HG03378 (cell line): ENCODE measurements at regions not wholly inside any gene's neighbourhood (a gene's known extent, or its start where the extent isn't known, plus 50 kb on each side); places are given as distances from the start of the nearest gene placed in this dataset.

ENCODE experiments used
- ATAC-seq: cut with Tn5 transposase; IDR thresholded peaks from one replicate; pipeline ENCODE4 v1.9.1; 2021; ENCODE audit warnings: mild to moderate bottlenecking, moderate library complexity; ENCODE audit not compliant: unreplicated experiment

DNA sequence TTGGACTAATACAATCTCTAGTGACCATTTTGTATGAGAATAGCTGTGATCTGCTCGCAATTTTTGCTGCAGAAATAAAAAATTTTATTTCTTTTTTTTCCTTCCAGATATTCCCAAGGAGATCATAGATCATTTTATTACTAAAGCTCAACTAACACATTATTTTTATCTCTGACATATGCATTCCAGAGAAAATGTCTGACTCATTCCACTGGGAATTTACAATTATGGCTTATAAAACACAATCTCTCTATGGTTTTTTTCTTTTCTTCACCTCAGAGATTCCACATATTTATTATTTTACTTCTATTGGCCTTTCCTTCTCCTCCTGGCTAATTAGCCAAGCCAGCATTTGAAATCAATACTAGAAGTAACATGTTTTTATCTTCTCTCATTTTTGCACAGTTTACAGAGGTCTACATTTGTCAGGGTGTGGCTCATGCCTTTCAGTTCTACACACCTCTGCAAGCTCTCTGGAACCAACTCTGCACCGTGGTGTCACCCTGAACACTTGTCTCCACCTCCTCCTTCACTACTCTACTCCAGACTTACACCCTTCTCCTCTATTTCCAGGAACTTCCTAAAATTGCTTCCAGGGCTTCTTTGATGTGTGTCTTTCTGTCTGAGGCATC is 59.8 kb upstream of the GPM6A start:
- ATAC-seq = no peak

- no peak for ATAC-seq
These were observed 61.6 kb upstream of the GPM6A start for GRCh38 chr4:175873707-175874106.

GRCh38 chr4:175874306-175874705 is 62.2 kb upstream of the GPM6A start:
- no peak for ATAC-seq

DNA sequence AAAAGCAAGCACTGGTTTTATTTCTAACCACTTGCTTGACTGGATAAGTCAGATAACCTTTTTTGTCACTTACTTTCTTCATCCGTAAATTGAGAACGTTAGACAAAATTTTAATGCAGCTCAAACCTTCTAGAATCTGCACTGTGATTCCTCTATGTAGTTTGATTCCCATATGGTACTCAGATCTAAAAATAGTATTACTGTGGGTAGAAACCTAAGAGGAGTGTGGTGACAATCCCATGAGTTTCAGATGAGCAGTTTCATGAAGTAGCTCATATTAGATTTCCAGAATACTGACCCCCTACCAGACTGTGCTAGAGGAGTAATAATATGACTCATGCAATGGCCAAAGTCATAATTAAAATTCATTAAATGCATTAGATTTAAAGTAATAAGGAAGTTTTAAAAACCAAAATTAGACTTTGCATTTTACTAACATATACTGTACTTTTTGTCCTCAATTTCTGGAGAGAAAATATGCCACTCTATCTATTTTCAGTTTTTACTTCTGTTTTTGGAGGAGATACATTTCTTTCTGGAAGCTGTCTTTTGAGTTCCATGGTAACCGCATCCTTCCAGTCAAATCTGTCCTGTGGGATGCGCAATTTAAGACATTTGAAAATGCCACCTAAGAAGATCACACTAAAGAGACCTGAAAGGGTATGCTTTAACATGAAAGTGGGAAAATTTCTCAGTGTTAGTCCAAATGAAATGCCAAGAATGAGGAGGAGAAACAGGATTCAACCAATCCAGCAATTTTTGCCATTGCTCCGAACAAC is 64.1 kb upstream of the GPM6A start:
- ATAC-seq = no peak

DNA sequence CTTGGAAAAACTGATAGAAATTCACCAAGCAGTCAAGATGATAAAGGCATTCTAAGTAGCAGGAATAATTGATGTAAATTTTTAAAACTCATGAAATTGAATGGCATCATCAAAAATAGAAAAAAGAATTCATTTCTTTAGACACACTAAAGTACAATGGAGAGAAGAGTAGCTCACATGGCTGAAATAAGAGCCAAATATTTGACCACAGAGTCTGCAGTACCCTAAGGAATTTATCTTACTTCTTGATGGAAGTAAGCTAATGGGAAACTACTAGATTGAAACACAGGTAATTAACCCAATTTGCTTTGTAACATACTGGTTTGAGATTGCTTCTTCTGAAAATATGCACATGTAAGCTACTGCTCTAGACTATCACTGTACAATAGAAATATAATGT is 70.8 kb upstream of the GPM6A start:
- ATAC-seq = no peak

DNA sequence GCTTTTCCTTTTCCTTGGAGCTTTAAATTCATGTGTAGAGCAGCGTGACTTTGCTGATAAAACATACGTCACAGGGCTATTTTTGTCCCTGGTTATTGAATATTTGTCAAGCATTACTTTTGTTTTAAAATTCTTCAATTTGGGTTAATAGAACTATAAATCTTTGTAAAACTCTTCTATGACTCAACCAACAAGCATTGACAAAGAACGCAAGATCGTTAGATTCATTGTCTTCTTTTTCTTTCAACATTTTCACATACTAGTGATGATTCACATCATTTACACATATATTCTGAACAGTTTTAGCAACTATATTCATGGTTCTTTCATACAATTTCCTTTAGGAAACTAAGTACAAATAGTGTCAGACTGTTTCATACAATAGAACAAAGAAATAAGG is 72.0 kb upstream of the GPM6A start:
- ATAC-seq = no peak

GRCh38 chr4:175891231-175891630 is 79.2 kb upstream of the GPM6A start:
- no peak for ATAC-seq

GRCh38 chr4:175891851-175892250 is 79.8 kb upstream of the GPM6A start:
- no peak for ATAC-seq

GRCh38 chr4:175905925-175906324 is 93.9 kb upstream of the GPM6A start:
- no peak for ATAC-seq

DNA sequence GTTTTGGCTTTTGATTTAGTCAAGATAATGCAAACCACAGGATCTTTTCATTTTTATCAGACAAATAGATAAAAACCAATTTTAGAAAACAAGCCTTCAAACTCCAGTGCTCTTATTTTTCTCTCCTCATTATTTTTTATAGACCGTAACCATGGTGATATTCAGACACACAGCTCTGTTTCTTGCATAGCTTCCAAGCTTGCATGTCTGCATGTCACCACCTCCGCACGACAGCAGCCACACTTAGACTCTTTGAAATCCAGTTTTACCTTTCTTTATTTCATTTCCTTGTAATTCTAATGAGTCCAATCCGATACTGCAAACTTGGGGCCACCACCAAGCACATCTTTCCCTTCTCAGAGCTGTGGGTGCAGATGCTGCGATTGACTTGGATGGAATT is 94.3 kb upstream of the GPM6A start:
- ATAC-seq = no peak

DNA sequence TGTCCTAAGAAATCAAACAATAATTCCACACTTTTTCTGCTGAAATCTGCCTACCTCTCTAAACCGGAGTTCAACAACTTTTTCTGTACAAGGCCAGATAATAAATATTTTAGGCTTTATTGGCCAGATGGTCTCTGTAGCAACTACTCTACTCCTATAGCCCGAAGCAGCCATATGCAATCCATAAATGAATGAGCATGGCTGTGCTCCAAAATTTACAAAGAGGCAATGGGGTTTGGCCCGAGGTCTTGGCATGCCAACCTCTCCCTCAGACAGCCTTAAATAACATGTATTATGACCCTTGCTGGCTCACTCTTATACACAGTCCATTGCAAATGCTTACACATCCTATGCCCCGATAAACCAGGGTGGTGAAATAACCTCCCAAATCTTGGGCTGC is 98.6 kb upstream of the GPM6A start:
- no peak for ATAC-seq

DNA sequence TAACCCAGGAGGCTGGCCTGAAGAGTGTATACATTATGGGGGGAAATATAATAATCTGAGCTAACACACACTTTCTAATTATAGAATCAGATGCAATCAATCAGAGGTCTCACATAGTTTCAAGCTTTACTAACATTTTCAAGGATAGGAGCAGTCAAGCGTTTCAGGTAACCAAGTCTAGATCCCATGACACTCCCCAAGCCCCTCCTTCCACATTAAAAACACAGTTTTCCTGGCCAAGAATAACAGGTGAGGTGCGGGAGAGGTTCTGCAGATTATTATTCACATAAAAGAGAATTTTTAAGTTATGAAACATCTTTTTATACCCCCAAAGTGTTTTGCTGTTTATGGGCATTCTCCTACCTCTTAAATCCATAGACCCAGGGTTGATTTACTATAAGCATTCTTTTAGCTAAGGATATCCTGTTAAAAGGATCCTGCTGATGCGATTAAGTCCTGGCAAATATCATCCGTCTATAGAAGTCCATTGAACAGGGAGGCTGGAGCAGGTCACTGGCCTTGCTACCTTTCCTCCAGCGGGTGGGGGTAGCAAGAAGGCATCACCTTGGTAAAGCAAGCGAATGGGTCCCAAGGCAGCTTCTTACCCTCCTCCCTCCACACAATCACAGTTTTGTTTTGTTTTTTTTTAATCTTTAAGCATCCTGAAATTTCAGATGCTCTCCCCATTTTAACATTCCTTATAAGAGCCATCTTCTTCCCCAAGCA is 104.7 kb upstream of the GPM6A start:
- ATAC-seq = no peak

DNA sequence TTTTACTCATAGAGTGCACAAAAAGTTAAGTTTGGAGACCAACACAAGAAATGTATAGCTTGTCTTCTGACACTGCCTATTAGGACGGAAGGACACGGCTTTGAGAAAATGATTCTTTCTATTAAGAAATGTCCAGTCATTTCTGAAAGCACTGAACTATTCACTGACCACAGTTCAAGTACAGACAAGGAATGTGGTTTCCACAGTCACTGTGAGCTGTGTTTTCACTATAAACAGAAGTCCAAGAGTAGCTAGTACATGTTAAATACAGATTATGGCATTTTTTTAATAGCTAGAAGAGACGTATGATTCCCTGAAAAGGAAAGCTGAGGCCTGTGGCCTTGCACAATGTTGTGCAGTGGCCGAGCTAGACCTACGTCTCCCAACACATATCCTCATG is 115.1 kb upstream of the GPM6A start:
- peak; percentile 63 for ATAC-seq

GRCh38 chr4:175929441-175929840 is 117.4 kb upstream of the GPM6A start:
- no peak for ATAC-seq

GRCh38 chr4:175929932-175930331 is 117.9 kb upstream of the GPM6A start:
- ATAC-seq = no peak

- no peak for ATAC-seq
These were observed 118.4 kb upstream of the GPM6A start for GRCh38 chr4:175930471-175930870.

DNA sequence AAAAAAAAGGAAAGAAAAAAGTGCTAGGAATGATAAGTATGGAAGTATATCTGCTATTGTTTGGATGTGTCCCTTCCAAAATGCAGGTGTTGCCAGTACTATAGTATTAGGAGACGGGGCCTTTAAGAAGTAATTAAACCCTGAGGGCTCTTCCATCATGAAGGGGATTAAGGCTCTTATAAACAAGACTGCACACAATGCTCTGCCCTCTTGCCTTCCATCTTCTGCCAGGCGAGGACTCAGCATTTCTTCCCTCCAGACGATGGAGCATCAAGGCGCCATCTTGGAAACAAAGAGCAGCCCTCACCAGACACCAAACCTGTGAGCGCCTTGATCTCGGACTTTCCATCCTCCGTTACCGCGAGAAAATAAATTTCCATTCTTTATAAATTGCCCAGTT is 120.1 kb upstream of the GPM6A start:
- no peak for ATAC-seq

DNA sequence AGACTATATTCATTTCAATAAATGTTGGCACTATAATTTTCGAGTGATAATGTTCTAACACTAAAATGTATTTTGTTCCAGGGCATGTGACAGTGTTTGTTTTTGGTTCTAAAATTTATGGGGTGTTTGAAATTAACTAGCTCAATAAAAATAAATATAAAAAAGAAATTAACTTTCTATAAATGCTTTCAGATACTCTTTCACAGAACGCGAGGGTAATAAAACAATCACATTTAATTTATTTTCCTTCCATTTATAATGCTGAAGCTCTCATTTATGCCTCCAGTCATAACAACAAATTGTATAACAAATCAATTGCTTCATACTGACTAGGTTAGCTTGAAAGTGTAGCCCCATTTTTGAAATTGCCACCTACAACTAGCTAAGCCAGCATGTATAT is 122.4 kb upstream of the GPM6A start:
- no peak for ATAC-seq

DNA sequence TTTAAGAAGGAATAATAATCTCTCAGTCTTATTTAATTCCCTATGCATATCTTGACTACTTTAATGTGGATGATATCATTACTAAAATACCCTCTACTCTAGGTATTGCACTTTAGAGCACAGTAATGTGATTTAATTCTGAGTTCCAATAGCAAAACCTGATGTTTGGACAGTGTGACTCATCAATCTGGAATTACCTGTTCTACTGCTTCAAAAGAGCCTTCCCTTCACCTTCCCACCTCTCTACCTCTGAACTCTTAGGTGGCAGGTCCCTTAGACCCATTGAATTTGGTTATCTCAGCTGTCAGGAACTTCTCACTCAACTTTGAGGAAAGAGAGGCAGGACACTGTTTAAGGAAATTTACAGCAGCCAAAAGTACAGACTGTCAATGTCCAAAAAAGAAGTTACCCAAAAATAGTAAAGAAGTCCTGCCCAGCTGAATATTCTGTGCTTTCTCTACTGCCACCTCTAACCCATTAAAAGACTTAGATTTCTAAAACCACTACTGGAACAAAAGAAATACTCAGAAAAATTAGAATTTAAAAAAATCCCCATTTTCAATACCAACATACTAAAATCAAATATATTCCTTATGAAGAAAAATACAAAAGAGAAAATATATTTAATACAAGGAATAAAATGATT is 123.1 kb upstream of the GPM6A start:
- ATAC-seq = no peak

- ATAC-seq = no peak
These were observed 121.3 kb upstream of the WDR17 start for GRCh38 chr4:175944126-175944910.
